CD14-positive monocyte (primary cell): ENCODE measurements at regions not wholly inside any gene's neighbourhood (a gene's known extent, or its start where the extent isn't known, plus 50 kb on each side); places are given as distances from the start of the nearest gene placed in this dataset.

ENCODE experiments used
- DNase-seq, 3 donors: peaks; one replicate each; pipeline ENCODE4 v3.0.0-alpha.2; 2011 to 2022
- H2AFZ ChIP-seq: 2 replicates; pipeline ENCODE4 v1.6.0; 2012; ENCODE audit warnings: mild to moderate bottlenecking, low read depth, low read length, inconsistent platforms; ENCODE audit not compliant: insufficient read depth, poor library complexity, severe bottlenecking
- H3K27ac ChIP-seq, 2 donors: 1 replicate in 1 of 2; 2 replicates in 1 of 2; pipeline ENCODE4 v1.5.1; 2012 to 2013; ENCODE audit warnings: low read length in 2 of 2, control low read depth in 1 of 2, inconsistent platforms in 1 of 2, low read depth in 1 of 2, mild to moderate bottlenecking in 1 of 2
- H3K27me3 ChIP-seq, 2 donors: one replicate each; pipeline versions ENCODE4 v1.6.0 to v1.6.1; 2011 to 2013; ENCODE audit warnings: low read length in 2 of 2; ENCODE audit not compliant: control insufficient read depth in 2 of 2, insufficient read depth in 2 of 2
- H3K36me3 ChIP-seq, 2 donors: replicated peaks in 1 of 2; 1 replicate in 1 of 2; 2 replicates in 1 of 2; pipeline versions ENCODE4 v1.5.1 to v1.6.1; 2012 to 2013; ENCODE audit warnings: low read length in 2 of 2, control low read depth in 1 of 2, inconsistent platforms in 1 of 2, mild to moderate bottlenecking in 1 of 2; ENCODE audit not compliant: insufficient read depth in 2 of 2, control insufficient read depth in 1 of 2
- H3K4me1 ChIP-seq, 2 donors: 1 replicate in 1 of 2; 2 replicates in 1 of 2; pipeline versions ENCODE4 v1.5.1 to v1.6.1; 2012 to 2013; ENCODE audit warnings: low read length in 2 of 2, control low read depth in 1 of 2, inconsistent platforms in 1 of 2, mild to moderate bottlenecking in 1 of 2, moderate library complexity in 1 of 2; ENCODE audit not compliant: insufficient read depth in 2 of 2, control insufficient read depth in 1 of 2
- H3K4me2 ChIP-seq: replicated peaks from 2 replicates; pipeline ENCODE3; 2012; ENCODE audit warnings: low read length, moderate library complexity, mild to moderate bottlenecking; ENCODE audit not compliant: poor library complexity, severe bottlenecking; ENCODE audit errors: extremely low read depth
- H3K4me3 ChIP-seq, 3 experiments: fragments of 200-600 bp in 1 of 3; sonication (generic) in 1 of 3; replicated peaks in 1 of 3; 1 replicate in 2 of 3; 2 replicates in 1 of 3; pipeline ENCODE4 v1.5.1; 2011 to 2013; ENCODE audit warnings: low read length in 3 of 3, mild to moderate bottlenecking in 3 of 3, control low read depth in 2 of 3, low read depth in 2 of 3, inconsistent platforms in 1 of 3, moderate library complexity in 1 of 3
- H3K79me2 ChIP-seq: 2 replicates; pipeline ENCODE4 v1.6.0; 2012; ENCODE audit warnings: mild to moderate bottlenecking, control low read depth, inconsistent platforms, low read length, moderate library complexity; ENCODE audit not compliant: insufficient read depth
- H3K9ac ChIP-seq: 2 replicates; pipeline ENCODE4 v1.6.0; 2017; ENCODE audit warnings: low read length, mild to moderate bottlenecking; ENCODE audit not compliant: insufficient read depth, poor library complexity, severe bottlenecking
- H3K9me3 ChIP-seq, 2 donors: replicated peaks in 1 of 2; 1 replicate in 1 of 2; 2 replicates in 1 of 2; pipeline versions ENCODE4 v1.5.1 to v1.6.1; 2012 to 2013; ENCODE audit warnings: low read length in 2 of 2, control low read depth in 1 of 2; ENCODE audit not compliant: control insufficient read depth in 1 of 2, insufficient read depth in 1 of 2
- H4K20me1 ChIP-seq: 2 replicates; pipeline ENCODE4 v1.6.0; 2012; ENCODE audit warnings: mild to moderate bottlenecking, low read length, control low read depth, moderate library complexity; ENCODE audit not compliant: insufficient read depth
- H3K27ac Mint-ChIP-seq, 7 donors: one replicate each; pipeline ENCODE4 v1.8.0; 2020; ENCODE audit warnings: mild to moderate bottlenecking in 7 of 7, mixed read lengths in 7 of 7, moderate library complexity in 6 of 7, inconsistent platforms in 2 of 7
- H3K27me3 Mint-ChIP-seq, 3 donors: one replicate each; pipeline ENCODE4 v1.8.0; 2021 to 2022; ENCODE audit warnings: low read depth in 3 of 3, mild to moderate bottlenecking in 3 of 3, mixed read lengths in 3 of 3, moderate library complexity in 3 of 3, inconsistent platforms in 1 of 3
- H3K36me3 Mint-ChIP-seq, 2 donors: one replicate each; pipeline ENCODE4 v1.8.0; 2020; ENCODE audit warnings: mixed read lengths in 2 of 2, inconsistent platforms in 1 of 2, mild to moderate bottlenecking in 1 of 2
- H3K4me1 Mint-ChIP-seq: one replicate; pipeline ENCODE4 v1.8.0; 2020; ENCODE audit warnings: mild to moderate bottlenecking, mixed read lengths
- H3K4me3 Mint-ChIP-seq, 2 donors: one replicate each; pipeline ENCODE4 v1.8.0; 2020; ENCODE audit warnings: mild to moderate bottlenecking in 2 of 2, mixed read lengths in 2 of 2, moderate library complexity in 1 of 2
- H3K9me3 Mint-ChIP-seq, 7 donors: one replicate each; pipeline ENCODE4 v1.8.0; 2020 to 2022; ENCODE audit warnings: mixed read lengths in 7 of 7, mild to moderate bottlenecking in 6 of 7, moderate library complexity in 6 of 7, inconsistent platforms in 2 of 7
- WGBS: methylation state at CpG from one replicate; pipeline ENCODE4 v1.1.5; 2013; ENCODE audit warnings: missing lambda C conversion rate; ENCODE audit not compliant: insufficient coverage; 5-methylcytosine and 5-hydroxymethylcytosine counted together
- intact Hi-C, 2 donors: fragments of 100-400 bp; cut with micrococcal nuclease; formaldehyde crosslinking; loops; one replicate each; pipeline versions ENCODE4 v1.15.0 to v1.15.1; 2023
- TF ChIP-seq, protein P1 (sequence below): fragments of 200-600 bp; IDR thresholded peaks from one replicate; pipeline ENCODE4 v1.8.0; 2022; ENCODE audit warnings: antibody characterized with exemption, mild to moderate bottlenecking

DNA sequence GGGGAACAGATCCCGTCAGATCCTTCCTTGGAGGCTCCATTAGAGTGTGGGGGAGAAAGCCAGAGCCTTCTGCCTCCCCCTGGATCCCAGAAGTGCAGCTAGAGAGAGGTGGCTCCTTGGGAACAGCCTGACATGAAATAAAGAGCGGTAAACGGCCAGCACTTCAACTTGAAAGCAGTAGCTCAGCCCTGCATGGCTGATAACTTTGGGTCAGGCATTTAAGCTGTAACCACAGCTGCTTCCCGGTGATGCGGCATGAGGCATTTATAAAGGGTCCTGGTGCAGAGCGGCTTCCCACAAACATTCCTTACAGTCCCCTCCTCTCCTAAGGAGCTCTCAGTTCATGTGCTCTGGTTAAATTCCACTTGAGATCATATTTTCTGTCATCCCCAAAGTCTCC is 960.3 kb downstream of the VRK1 start:
- Histone ChIP-seq H3K27ac (no peak overlapping the region), H3K4me1 (no peaks in the 10 kb centered on the region), H3K4me2 (no peak overlapping the region), H3K79me2 (no peaks in the 10 kb centered on the region), H3K27me3 (no peaks in the 10 kb centered on the region), H3K9me3 (no peaks in the 10 kb centered on the region), H3K9ac (no peak overlapping the region), H2AFZ (no peak overlapping the region), H4K20me1 (no peaks in the 10 kb centered on the region), H3K4me3 (no peak overlapping the region), H3K36me3 (no peaks in the 10 kb centered on the region)
- H3K9me3 Mint-ChIP-seq = peaks cover 0 to 3% (median 0%) of the 10 kb centered on the region in 7 donors
- TF ChIP-seq, protein P1, sequence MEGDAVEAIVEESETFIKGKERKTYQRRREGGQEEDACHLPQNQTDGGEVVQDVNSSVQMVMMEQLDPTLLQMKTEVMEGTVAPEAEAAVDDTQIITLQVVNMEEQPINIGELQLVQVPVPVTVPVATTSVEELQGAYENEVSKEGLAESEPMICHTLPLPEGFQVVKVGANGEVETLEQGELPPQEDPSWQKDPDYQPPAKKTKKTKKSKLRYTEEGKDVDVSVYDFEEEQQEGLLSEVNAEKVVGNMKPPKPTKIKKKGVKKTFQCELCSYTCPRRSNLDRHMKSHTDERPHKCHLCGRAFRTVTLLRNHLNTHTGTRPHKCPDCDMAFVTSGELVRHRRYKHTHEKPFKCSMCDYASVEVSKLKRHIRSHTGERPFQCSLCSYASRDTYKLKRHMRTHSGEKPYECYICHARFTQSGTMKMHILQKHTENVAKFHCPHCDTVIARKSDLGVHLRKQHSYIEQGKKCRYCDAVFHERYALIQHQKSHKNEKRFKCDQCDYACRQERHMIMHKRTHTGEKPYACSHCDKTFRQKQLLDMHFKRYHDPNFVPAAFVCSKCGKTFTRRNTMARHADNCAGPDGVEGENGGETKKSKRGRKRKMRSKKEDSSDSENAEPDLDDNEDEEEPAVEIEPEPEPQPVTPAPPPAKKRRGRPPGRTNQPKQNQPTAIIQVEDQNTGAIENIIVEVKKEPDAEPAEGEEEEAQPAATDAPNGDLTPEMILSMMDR = no peak
- no peak overlapping the region for H3K4me3 Mint-ChIP-seq
- no peak overlapping the region for H3K27ac Mint-ChIP-seq
- 92% methylated on average over 6 of the region's 6 CpGs for WGBS
- no peaks in the 10 kb centered on the region for H3K4me1 Mint-ChIP-seq
- intact Hi-C loops = no loop called here
- no peak for DNase-seq
- no peaks in the 10 kb centered on the region for H3K36me3 Mint-ChIP-seq
- peaks cover 0 to 1% (median 0%) of the 10 kb centered on the region in 3 donors for H3K27me3 Mint-ChIP-seq

DNA sequence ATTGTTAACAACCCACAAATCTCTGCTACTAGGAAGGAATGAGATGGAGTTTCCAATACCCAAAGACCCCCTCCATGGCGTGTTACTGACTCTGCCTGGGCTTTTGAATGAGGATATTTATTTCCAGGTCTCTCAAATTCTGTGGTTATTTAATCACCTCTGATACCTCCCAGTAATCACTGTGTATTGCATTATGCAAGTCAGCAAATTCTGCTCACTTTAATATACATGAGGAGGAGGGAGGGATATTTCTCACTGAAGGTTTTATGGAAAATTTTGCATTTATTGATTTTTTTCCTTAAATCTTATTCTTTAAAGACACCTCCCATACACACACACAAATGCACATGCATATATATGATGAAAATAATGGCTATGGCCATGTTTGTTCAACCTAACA is 962.9 kb downstream of the VRK1 start:
- intact Hi-C loops = no loop called here
- no peak overlapping the region for H3K27ac ChIP-seq
- no peaks in the 10 kb centered on the region for H3K4me1 ChIP-seq
- no peaks in the 10 kb centered on the region for H3K9me3 ChIP-seq
- no peak overlapping the region for H3K4me3 Mint-ChIP-seq
- H3K36me3 Mint-ChIP-seq = no peaks in the 10 kb centered on the region
- no peak for DNase-seq
- H2AFZ ChIP-seq = no peak overlapping the region
- no CpG with 5 or more reads among the region's 1 CpG for WGBS
- H3K4me1 Mint-ChIP-seq = no peaks in the 10 kb centered on the region
- H3K27me3 ChIP-seq = no peaks in the 10 kb centered on the region
- no peaks in the 10 kb centered on the region for H3K79me2 ChIP-seq
- H3K4me3 ChIP-seq = no peak overlapping the region
- H3K36me3 ChIP-seq = no peaks in the 10 kb centered on the region
- H3K9me3 Mint-ChIP-seq = no peaks in the 10 kb centered on the region
- no peaks in the 10 kb centered on the region for H4K20me1 ChIP-seq
- H3K9ac ChIP-seq = no peak overlapping the region
- H3K27me3 Mint-ChIP-seq = peaks cover 0 to 1% (median 0%) of the 10 kb centered on the region in 3 donors
- TF ChIP-seq, protein P1 = no peak
- no peak overlapping the region for H3K4me2 ChIP-seq
- H3K27ac Mint-ChIP-seq = no peak overlapping the region
